Fibroblast of peridontal ligament (primary cell): ENCODE measurements at regions not wholly inside any gene's neighbourhood (a gene's known extent, or its start where the extent isn't known, plus 50 kb on each side); places are given as distances from the start of the nearest gene placed in this dataset.

Experiments used
- DNase-seq: peaks from one replicate; pipeline ENCODE4 v3.0.0-alpha.2; 2010; ENCODE audit errors: extremely low read depth

GRCh38 chr12:127438512-127439244 is 828.3 kb upstream of the TMEM132C start:
- no peak for DNase-seq

- no peak for DNase-seq
Observed at GRCh38 chr12:127445581-127446139, 821.3 kb upstream of the TMEM132C start.

- no peak for DNase-seq
Observed at GRCh38 chr12:127448906-127449305, 818.1 kb upstream of the TMEM132C start.

GRCh38 chr12:127450826-127451225 is 816.1 kb upstream of the TMEM132C start:
- peak; percentile 56 for DNase-seq

- no peak for DNase-seq
Observed at GRCh38 chr12:127455347-127456265, 811.4 kb upstream of the TMEM132C start.

GRCh38 chr12:127457726-127458125 is 809.2 kb upstream of the TMEM132C start:
- DNase-seq = no peak

- no peak for DNase-seq
Observed at GRCh38 chr12:127459166-127459565, 807.8 kb upstream of the TMEM132C start.

GRCh38 chr12:127459687-127460086 is 807.3 kb upstream of the TMEM132C start:
- DNase-seq = no peak

- no peak for DNase-seq
Observed at GRCh38 chr12:127463237-127463636, 803.7 kb upstream of the TMEM132C start.

GRCh38 chr12:127469331-127469730 is 797.6 kb upstream of the TMEM132C start:
- no peak for DNase-seq

GRCh38 chr12:127473766-127474165 is 793.2 kb upstream of the TMEM132C start:
- no peak for DNase-seq

GRCh38 chr12:127479256-127479655 is 787.7 kb upstream of the TMEM132C start:
- no peak for DNase-seq

GRCh38 chr12:127480775-127481314 is 786.1 kb upstream of the TMEM132C start:
- no peak for DNase-seq

- no peak for DNase-seq
Observed at GRCh38 chr12:127482950-127483349, 784.0 kb upstream of the TMEM132C start.

- peak; percentile 90 for DNase-seq
Observed at GRCh38 chr12:127485528-127485927, 781.4 kb upstream of the TMEM132C start.

GRCh38 chr12:127487031-127487430 is 779.9 kb upstream of the TMEM132C start:
- no peak for DNase-seq

- DNase-seq = no peak
Observed at GRCh38 chr12:127489061-127489460, 777.9 kb upstream of the TMEM132C start.

- DNase-seq = no peak
Observed at GRCh38 chr12:127494961-127495915, 771.7 kb upstream of the TMEM132C start.

- DNase-seq = no peak
Observed at GRCh38 chr12:127496255-127496654, 770.7 kb upstream of the TMEM132C start.

GRCh38 chr12:127500512-127501035 is 766.4 kb upstream of the TMEM132C start:
- DNase-seq = no peak

- DNase-seq = no peak
Observed at GRCh38 chr12:127501916-127502315, 765.1 kb upstream of the TMEM132C start.
